ENCODE measurements at regions not wholly inside any gene's neighbourhood (a gene's known extent, or its start where the extent isn't known, plus 50 kb on each side); places are given as distances from the start of the nearest gene placed in this dataset.
A peak's percentile ranks its signal among the peaks of the same experiment; 100 is the strongest.
"Not testable (repeated sequence)": the region's sequence is repeated elsewhere in the genome, so short reads cannot be mapped to it uniquely, and the experiment has no call there.

GRCh38 chr4:116358633-116359222 lies 726.6 kb downstream of the TRAM1L1 start:
- H3K27ac ChIP-seq = peak overlapping the region; percentile 51; the same call in 1 of the 2 replicates
- DNase-seq = peak; percentile 79 to 92
- no peaks in the 10 kb centered on the region for H3K9me3 ChIP-seq (replicated peaks)
- no peaks in the 10 kb centered on the region for H3K36me3 ChIP-seq
- no peak overlapping the region for H3K4me3 ChIP-seq
- no peaks in the 10 kb centered on the region for H3K27me3 ChIP-seq
- H3K4me1 ChIP-seq = peaks cover 7% of the 10 kb centered on the region

DNA sequence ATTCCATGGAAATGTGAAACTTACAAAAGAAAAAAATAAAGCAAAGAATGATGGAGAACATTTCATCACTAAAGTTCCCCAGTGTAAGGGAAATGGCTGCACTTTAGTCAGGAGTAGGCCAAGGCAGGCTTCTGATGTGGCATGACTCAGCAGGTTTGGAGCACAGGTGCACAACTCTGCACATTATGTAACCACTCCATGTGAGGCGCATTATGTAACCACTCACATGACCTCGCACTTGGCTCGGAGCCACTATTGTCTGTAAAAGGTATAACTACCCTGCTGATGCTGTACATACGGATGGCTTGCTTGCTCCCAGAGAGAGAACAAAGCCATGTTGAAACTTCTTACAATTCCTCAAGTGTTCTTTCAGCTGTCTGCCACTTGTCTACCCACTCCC lies 727.6 kb downstream of the TRAM1L1 start:
- peak; percentile 70 to 72 for DNase-seq
- H3K4me3 ChIP-seq = no peak overlapping the region
- no peaks in the 10 kb centered on the region for H3K36me3 ChIP-seq
- H3K27me3 ChIP-seq = no peaks in the 10 kb centered on the region
- peak overlapping the region; percentile 51 for H3K27ac ChIP-seq
- H3K4me1 ChIP-seq = peaks cover 7% of the 10 kb centered on the region
- no peaks in the 10 kb centered on the region for H3K9me3 ChIP-seq (replicated peaks)

DNA sequence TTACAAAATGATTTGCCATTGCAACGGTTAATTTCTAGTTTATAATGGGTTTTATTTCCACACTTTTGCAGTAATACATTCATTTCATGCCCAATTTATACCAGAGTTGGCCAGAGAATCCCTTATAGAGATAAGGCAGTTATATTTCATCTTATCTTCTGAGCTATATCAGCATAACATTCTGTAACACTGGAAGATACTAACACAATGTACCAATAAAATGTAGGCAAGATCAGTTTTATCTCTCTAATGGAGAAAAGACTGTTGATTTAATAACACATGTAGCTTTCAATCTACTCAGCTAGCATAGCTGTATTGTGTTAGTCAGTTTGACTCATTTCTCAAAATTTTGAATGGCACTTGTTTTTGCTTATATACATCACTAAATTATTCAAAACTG lies 738.6 kb downstream of the TRAM1L1 start:
- H3K36me3 ChIP-seq = no peaks in the 10 kb centered on the region
- H3K9me3 ChIP-seq (replicated peaks) = no peaks in the 10 kb centered on the region
- no peak overlapping the region for H3K4me3 ChIP-seq
- no peaks in the 10 kb centered on the region for H3K4me1 ChIP-seq
- H3K27me3 ChIP-seq = no peaks in the 10 kb centered on the region
- H3K27ac ChIP-seq = no peak overlapping the region
- no peak for DNase-seq

- Histone ChIP-seq H3K27ac (no peak overlapping the region), H3K4me1 (no peaks in the 10 kb centered on the region), H3K27me3 (no peaks in the 10 kb centered on the region), H3K36me3 (no peaks in the 10 kb centered on the region), H3K4me3 (no peak overlapping the region), H3K9me3 (replicated peaks) (no peaks in the 10 kb centered on the region)
- DNase-seq = no peak
Measured at GRCh38 chr4:116343809-116344208, 741.6 kb downstream of the TRAM1L1 start.

DNA sequence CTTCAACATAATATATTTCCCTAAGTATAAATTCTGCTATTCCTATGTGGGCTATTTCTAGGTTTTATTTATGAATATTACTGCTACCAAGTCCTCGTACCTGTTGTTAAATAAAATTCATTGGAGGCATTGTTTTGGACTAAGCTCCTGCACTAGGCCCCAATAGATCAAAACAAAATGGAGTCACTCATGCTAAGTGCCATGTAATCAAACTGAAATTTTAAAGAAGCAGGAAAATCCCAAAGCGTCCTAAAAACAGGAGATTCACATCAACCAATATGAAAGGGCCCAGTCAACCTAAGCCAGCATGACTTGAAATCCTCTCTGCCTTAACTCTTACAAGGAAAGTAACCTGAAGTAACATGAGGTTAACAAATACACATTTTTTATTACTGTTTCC lies 743.2 kb downstream of the TRAM1L1 start:
- no peaks in the 10 kb centered on the region for H3K9me3 ChIP-seq (replicated peaks)
- no peak overlapping the region for H3K4me3 ChIP-seq
- no peak for DNase-seq
- no peaks in the 10 kb centered on the region for H3K4me1 ChIP-seq
- no peaks in the 10 kb centered on the region for H3K27me3 ChIP-seq
- no peaks in the 10 kb centered on the region for H3K36me3 ChIP-seq
- H3K27ac ChIP-seq = no peak overlapping the region

GRCh38 chr4:116332508-116332907 lies 752.9 kb downstream of the TRAM1L1 start:
- Histone ChIP-seq H3K27me3 (no peaks in the 10 kb centered on the region), H3K9me3 (replicated peaks) (no peaks in the 10 kb centered on the region), H3K4me1 (no peaks in the 10 kb centered on the region), H3K4me3 (no peak overlapping the region), H3K36me3 (no peaks in the 10 kb centered on the region), H3K27ac (no peak overlapping the region)
- no peak for DNase-seq

DNA sequence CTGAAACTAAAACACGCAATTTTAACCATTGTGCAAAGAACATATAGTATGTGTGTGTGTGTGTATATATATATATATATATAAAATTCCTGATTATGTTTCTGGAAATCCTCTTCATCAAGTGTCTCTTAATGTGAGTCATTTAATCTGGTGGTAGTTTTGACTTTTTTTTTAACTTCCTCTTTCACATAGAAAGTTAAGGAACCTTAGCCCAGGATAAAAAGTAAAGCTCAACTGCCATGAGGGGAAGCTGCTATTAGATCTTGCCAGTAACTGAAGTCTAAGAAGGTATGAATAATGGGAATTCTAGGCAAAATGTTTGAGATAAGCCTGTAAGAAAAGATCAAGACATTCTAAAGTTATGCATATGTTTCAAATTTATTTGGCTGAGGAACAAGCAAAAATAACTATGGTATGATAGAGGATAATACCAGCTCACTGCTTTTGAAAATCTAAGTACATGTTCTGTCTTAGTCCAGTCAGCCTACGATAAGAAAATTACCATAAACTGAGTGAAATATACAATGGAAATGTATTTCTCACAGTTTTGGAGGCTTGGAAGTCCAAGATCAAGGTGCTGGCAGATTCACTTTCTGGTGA lies 757.0 kb downstream of the TRAM1L1 start:
- no peak for DNase-seq
- Histone ChIP-seq H3K36me3 (no peaks in the 10 kb centered on the region), H3K4me1 (no peaks in the 10 kb centered on the region), H3K27me3 (no peaks in the 10 kb centered on the region), H3K9me3 (replicated peaks) (no peaks in the 10 kb centered on the region), H3K27ac (no peak overlapping the region), H3K4me3 (no peak overlapping the region)

DNA sequence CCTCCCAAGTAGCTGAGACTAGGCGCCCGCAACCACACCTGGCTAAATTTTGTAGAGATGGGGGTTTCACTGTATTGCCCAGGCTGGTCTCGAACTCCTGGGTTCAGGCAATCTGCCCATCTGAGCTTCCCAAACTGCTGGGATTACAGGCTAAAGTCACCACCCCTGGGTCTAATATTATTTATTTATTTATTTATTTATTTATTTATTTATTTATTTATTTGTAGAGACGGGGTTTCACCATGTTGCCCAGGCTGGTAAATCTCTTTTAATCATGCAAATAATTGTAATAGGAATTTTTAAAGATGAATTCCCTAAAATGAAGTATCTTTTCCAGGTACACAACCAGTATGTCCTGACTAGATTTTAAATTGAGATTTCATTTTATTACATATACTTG lies 761.8 kb downstream of the TRAM1L1 start:
- H3K27me3 ChIP-seq = no peaks in the 10 kb centered on the region
- no peaks in the 10 kb centered on the region for H3K9me3 ChIP-seq (replicated peaks)
- H3K4me3 ChIP-seq = no peak overlapping the region
- H3K4me1 ChIP-seq = no peaks in the 10 kb centered on the region
- no peaks in the 10 kb centered on the region for H3K36me3 ChIP-seq
- H3K27ac ChIP-seq = no peak overlapping the region
- DNase-seq = no peak

DNA sequence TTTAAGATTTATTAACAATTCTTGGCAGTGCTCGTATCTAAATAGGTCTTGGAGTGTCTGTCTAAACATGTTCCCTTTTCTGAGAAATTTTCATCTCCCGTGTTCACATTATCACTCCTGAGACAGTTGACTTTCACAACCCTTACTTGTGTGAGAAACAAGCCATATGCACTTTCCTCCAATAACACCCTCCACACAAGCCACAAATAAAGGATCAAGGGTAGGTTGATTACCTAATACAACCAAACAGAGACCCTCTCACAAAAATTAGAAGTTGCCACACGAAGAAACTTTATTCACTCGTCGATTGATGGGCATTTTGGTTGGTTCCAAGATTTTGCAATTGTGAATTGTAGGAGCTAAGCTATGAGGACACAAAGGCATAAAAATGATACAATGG lies 763.9 kb downstream of the TRAM1L1 start:
- Histone ChIP-seq H3K9me3 (replicated peaks) (no peaks in the 10 kb centered on the region), H3K36me3 (no peaks in the 10 kb centered on the region), H3K27me3 (no peaks in the 10 kb centered on the region), H3K4me3 (no peak overlapping the region), H3K27ac (no peak overlapping the region), H3K4me1 (no peaks in the 10 kb centered on the region)
- DNase-seq = no peak

- no peak overlapping the region for H3K4me3 ChIP-seq
Measured at GRCh38 chr4:116320859-116321258, 764.5 kb downstream of the TRAM1L1 start.

GRCh38 chr4:116303736-116304188 lies 781.6 kb downstream of the TRAM1L1 start:
- H3K4me1 ChIP-seq = no peaks in the 10 kb centered on the region; the same call in 1 of the 2 replicates
- no peak overlapping the region for H3K4me3 ChIP-seq
- DNase-seq = no peak
- no peaks in the 10 kb centered on the region for H3K36me3 ChIP-seq
- H3K9me3 ChIP-seq (replicated peaks) = no peaks in the 10 kb centered on the region; the same call in 1 of the 2 replicates
- no peaks in the 10 kb centered on the region for H3K27me3 ChIP-seq
- H3K27ac ChIP-seq = no peak overlapping the region

More at GRCh38 chr4:116320859-116321258, 764.5 kb downstream of the TRAM1L1 start:
- Histone ChIP-seq H3K9me3 (replicated peaks) (no peaks in the 10 kb centered on the region), H3K4me1 (no peaks in the 10 kb centered on the region), H3K27ac (no peak overlapping the region), H3K27me3 (no peaks in the 10 kb centered on the region), H3K36me3 (no peaks in the 10 kb centered on the region)
- DNase-seq = no peak

DNA sequence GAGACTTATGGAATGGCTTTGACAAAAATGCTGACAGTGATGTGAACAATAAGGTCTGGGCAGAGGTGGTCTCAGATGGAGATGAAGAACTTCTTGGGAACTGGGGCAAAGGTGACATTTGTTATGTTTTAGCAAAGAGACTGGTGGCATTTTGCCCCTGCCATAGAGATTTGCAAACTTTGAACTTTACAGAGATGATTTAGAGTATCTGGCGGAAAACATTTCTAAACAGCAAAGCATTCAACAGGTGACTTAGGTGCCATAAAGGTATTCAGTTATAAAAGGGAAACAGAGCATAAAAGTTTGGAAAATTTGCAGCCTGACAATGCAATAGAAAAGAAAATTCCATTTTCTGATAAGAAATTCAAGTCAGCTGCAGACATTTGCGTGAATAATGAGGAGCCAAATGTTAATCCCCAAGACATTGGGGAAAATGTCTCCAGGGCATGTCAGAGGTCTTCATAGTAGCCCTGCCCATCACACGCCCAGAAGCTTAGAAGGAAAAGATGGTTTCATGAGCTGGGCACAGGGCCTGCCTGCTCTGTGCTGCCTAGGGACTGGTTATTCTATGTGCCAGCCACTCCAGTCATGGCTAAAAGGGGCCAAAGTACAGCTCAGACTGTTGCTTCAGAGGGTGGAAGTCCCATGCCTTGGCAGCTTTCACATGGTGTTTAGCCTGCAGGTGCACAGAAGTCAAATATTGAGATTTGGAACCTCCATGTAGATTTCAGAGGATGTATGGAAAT lies 782.2 kb downstream of the TRAM1L1 start:
- Histone ChIP-seq H3K4me1 (no peaks in the 10 kb centered on the region; the same call in 1 of the 2 replicates), H3K36me3 (no peaks in the 10 kb centered on the region), H3K4me3 (no peak overlapping the region), H3K27ac (no peak overlapping the region), H3K9me3 (replicated peaks) (no peaks in the 10 kb centered on the region; the same call in 1 of the 2 replicates), H3K27me3 (no peaks in the 10 kb centered on the region)
- DNase-seq = no peak

- no peak overlapping the region for H3K4me3 ChIP-seq
- no peaks in the 10 kb centered on the region for H3K4me1 ChIP-seq
- H3K27ac ChIP-seq = no peak overlapping the region
- H3K9me3 ChIP-seq (replicated peaks) = no peaks in the 10 kb centered on the region
- H3K27me3 ChIP-seq = no peaks in the 10 kb centered on the region
- no peak for DNase-seq
- no peaks in the 10 kb centered on the region for H3K36me3 ChIP-seq
Measured at GRCh38 chr4:116275006-116275405, 810.4 kb downstream of the TRAM1L1 start.

- no peaks in the 10 kb centered on the region for H3K9me3 ChIP-seq (replicated peaks)
- H3K4me1 ChIP-seq = no peaks in the 10 kb centered on the region
- H3K4me3 ChIP-seq = no peak overlapping the region
- no peaks in the 10 kb centered on the region for H3K36me3 ChIP-seq
- no peak for DNase-seq
- no peak overlapping the region for H3K27ac ChIP-seq
- no peaks in the 10 kb centered on the region for H3K27me3 ChIP-seq
Measured at GRCh38 chr4:116272336-116272735, 813.0 kb downstream of the TRAM1L1 start.

GRCh38 chr4:116260931-116261330 lies 824.4 kb downstream of the TRAM1L1 start:
- H3K27ac ChIP-seq; H3K9me3 ChIP-seq (replicated peaks); H3K4me1 ChIP-seq; H3K27me3 ChIP-seq; DNase-seq; H3K36me3 ChIP-seq; H3K4me3 ChIP-seq: not testable (repeated sequence)

All from SJCRH30 (cell line).